Common myeloid progenitor, CD34-positive (primary cell): ENCODE measurements at regions not wholly inside any gene's neighbourhood (a gene's known extent, or its start where the extent isn't known, plus 50 kb on each side); places are given as distances from the start of the nearest gene placed in this dataset.

Experiments used
- CTCF ChIA-PET: fragments of 350-600 bp; sonication (Branson Sonifier 250); formaldehyde crosslinking; loops from one replicate; lab custom pipeline; 2021; ENCODE audit warnings: antibody characterized with exemption; lab: Charles Lee
- POLR2A ChIA-PET: fragments of 350-600 bp; sonication (Branson Sonifier 250); formaldehyde crosslinking; loops from one replicate; lab custom pipeline; 2021; ENCODE audit warnings: antibody characterized with exemption; lab: Charles Lee
- DNase-seq, 3 donors: peaks; one replicate each; pipeline versions ENCODE4 v3.0.0 to v3.0.0-alpha.2; 2013
- H3K27ac ChIP-seq, 2 experiments: 1 replicate in 1 of 2; 2 replicates in 1 of 2; pipeline ENCODE4 v1.7.0; 2013; ENCODE audit warnings: inconsistent platforms in 2 of 2, low read length in 2 of 2, mild to moderate bottlenecking in 2 of 2, low read depth in 1 of 2, moderate library complexity in 1 of 2; ENCODE audit not compliant: severe bottlenecking in 2 of 2, insufficient read depth in 1 of 2, poor library complexity in 1 of 2
- H3K27me3 ChIP-seq, 5 experiments: replicated peaks in 2 of 5; 1 replicate in 3 of 5; 2 replicates in 2 of 5; pipeline versions ENCODE4 v1.6.1 to v1.7.0; 2013; ENCODE audit warnings: low read length in 4 of 5, mild to moderate bottlenecking in 2 of 5, moderate library complexity in 2 of 5, inconsistent platforms in 1 of 5; ENCODE audit not compliant: insufficient read depth in 5 of 5, control insufficient read depth in 4 of 5
- H3K36me3 ChIP-seq, 4 experiments: 1 replicate in 2 of 4; 2 replicates in 2 of 4; pipeline versions ENCODE4 v1.6.1 to v1.7.0; 2013; ENCODE audit warnings: low read length in 3 of 4, control low read depth in 1 of 4, mild to moderate bottlenecking in 1 of 4; ENCODE audit not compliant: control insufficient read depth in 4 of 4, insufficient read depth in 4 of 4
- H3K4me1 ChIP-seq, 4 experiments: 1 replicate in 3 of 4; 2 replicates in 1 of 4; pipeline versions ENCODE4 v1.6.1 to v1.7.1; 2013; ENCODE audit warnings: low read length in 3 of 4, mild to moderate bottlenecking in 3 of 4, control low read depth in 1 of 4, inconsistent platforms in 1 of 4, moderate library complexity in 1 of 4; ENCODE audit not compliant: control insufficient read depth in 4 of 4, insufficient read depth in 4 of 4; ENCODE audit errors: control extremely low read depth in 1 of 4
- H3K4me3 ChIP-seq, 7 experiments: 1 replicate in 4 of 7; 2 replicates in 3 of 7; pipeline versions ENCODE4 v1.5.1 to v1.7.0; 2013; ENCODE audit warnings: mild to moderate bottlenecking in 7 of 7, low read length in 6 of 7, moderate library complexity in 6 of 7, inconsistent platforms in 2 of 7, low read depth in 2 of 7, control low read depth in 1 of 7; ENCODE audit not compliant: insufficient read depth in 4 of 7, control insufficient read depth in 1 of 7; ENCODE audit errors: extremely low read depth in 1 of 7
- H3K9me3 ChIP-seq, 5 experiments: 1 replicate in 4 of 5; 2 replicates in 1 of 5; pipeline versions ENCODE4 v1.6.1 to v1.7.1; 2013; ENCODE audit warnings: low read length in 4 of 5, mild to moderate bottlenecking in 2 of 5, inconsistent platforms in 1 of 5, low read depth in 1 of 5, moderate library complexity in 1 of 5; ENCODE audit not compliant: control insufficient read depth in 4 of 5, insufficient read depth in 2 of 5; ENCODE audit errors: control extremely low read depth in 1 of 5
- WGBS: methylation state at CpG from one replicate; pipeline ENCODE4 v1.1.5; 2013; ENCODE audit not compliant: insufficient coverage; 5-methylcytosine and 5-hydroxymethylcytosine counted together

DNA sequence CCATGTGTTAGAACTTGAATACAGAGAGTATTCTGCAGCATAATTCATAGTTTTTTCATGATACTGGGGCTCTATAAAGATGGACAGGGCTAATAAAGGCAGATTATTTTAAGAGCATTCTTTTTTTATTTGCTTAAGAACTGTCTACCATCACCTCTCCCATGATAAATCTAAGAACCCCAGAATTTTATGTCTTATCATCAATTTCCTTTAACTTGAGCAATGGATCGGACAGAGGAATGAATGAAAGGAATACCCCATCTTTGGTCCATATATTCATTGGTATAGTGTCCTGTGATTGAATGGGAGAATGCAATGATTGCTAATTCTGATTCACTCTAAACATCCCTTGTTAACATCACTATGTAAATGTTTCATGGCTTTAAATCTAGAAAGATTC is 946.3 kb upstream of the LRRN3 start:
- H3K36me3 ChIP-seq: no peaks in the 10 kb centered on the region
- WGBS: no CpG with 5 or more reads among the region's 1 CpG
- H3K9me3 ChIP-seq: peaks cover 0 to 3% (median 0%) of the 10 kb centered on the region in 5 experiments
- H3K27ac ChIP-seq: no peak overlapping the region
- no peaks in the 10 kb centered on the region for H3K27me3 ChIP-seq
- no peak overlapping the region for H3K4me3 ChIP-seq
- no peak for DNase-seq
- no peaks in the 10 kb centered on the region for H3K4me1 ChIP-seq
- ChIA-PET CTCF (no interaction called here), POLR2A (no interaction called here)

DNA sequence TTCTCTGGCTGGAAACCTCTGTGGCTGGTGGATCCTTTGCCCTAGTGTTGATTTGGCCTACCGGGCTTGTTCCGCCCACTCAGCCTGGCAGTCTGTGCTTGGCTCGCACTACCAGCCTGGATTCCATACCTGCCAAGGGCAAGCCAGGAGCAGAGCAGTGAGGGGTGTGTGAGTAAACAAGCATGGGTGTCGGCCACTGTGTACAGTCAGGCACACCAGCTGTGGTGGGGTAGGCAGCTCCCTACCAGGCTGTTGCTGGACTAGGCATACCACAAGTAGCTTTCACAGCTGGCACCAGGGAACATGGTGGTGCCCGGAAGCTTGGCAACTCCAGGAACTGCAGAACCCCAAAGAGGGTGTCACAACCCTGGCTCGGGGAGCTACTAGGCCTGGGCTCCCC is 942.9 kb upstream of the LRRN3 start:
- DNase-seq: no peak
- no peak overlapping the region for H3K27ac ChIP-seq
- CTCF ChIA-PET: interaction anchor here (1.4 kb wide), 1 partner anchor 9 kb away, joined by 4 read pairs; no protein-coding TSS in a partner anchor
- peaks cover 0 to 3% (median 0%) of the 10 kb centered on the region in 5 experiments for H3K9me3 ChIP-seq
- H3K36me3 ChIP-seq: no peaks in the 10 kb centered on the region
- H3K4me1 ChIP-seq: no peaks in the 10 kb centered on the region
- POLR2A ChIA-PET: no interaction called here
- H3K27me3 ChIP-seq: no peaks in the 10 kb centered on the region
- no peak overlapping the region for H3K4me3 ChIP-seq
- WGBS: 100% methylated on average over 6 of the region's 6 CpGs

DNA sequence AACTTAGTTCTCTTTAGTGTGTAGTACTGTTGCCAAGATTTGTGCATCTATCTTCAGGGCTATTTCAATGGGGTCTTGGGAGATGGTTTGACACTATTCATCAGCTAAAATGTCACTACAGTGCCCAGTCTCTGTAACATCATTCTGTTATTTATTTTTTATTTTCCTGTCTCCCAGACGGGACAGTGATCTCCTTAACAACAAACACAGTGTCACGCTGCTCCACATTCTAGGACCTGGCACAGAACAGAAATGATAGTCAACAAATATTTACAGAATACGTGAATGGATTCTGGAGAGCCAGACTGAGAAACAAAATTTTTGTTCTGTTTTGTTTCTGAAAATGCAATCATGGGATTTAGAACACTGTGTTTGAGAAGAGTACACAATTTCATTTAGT is 937.7 kb upstream of the LRRN3 start:
- Histone ChIP-seq H3K27me3 (no peaks in the 10 kb centered on the region), H3K4me3 (no peak overlapping the region), H3K36me3 (no peaks in the 10 kb centered on the region), H3K27ac (no peak overlapping the region), H3K4me1 (no peaks in the 10 kb centered on the region), H3K9me3 (peaks cover 0 to 3% (median 0%) of the 10 kb centered on the region in 5 experiments)
- 100% methylated on average over 1 of the region's 3 CpGs for WGBS
- CTCF ChIA-PET: no interaction called here
- POLR2A ChIA-PET: no interaction called here
- no peak for DNase-seq

DNA sequence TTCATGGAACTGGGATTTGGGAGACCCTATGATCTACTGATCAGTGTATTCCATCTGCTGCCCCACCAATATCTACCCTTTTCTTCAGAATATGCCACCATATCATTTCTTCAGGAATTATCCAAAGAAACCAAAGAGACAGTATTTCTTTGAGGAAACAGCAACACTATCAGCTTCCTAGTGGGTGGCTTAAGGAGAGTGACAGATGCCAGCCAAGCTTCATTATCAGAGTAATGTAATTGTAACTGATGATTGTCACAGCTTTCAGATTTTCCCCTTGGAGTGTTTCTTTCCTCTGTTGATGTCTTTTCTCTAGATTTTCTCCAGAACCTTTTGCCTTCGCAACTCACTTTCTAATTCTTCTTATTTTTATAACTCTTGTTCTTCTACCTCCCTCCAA is 934.4 kb upstream of the LRRN3 start:
- Histone ChIP-seq H3K27ac (no peak overlapping the region), H3K4me1 (no peaks in the 10 kb centered on the region), H3K9me3 (no peaks in the 10 kb centered on the region), H3K36me3 (no peaks in the 10 kb centered on the region), H3K4me3 (no peak overlapping the region), H3K27me3 (no peaks in the 10 kb centered on the region)
- no peak for DNase-seq
- CTCF ChIA-PET: no interaction called here
- WGBS: 80% methylated on average over 1 of the region's 1 CpG
- POLR2A ChIA-PET: no interaction called here

DNA sequence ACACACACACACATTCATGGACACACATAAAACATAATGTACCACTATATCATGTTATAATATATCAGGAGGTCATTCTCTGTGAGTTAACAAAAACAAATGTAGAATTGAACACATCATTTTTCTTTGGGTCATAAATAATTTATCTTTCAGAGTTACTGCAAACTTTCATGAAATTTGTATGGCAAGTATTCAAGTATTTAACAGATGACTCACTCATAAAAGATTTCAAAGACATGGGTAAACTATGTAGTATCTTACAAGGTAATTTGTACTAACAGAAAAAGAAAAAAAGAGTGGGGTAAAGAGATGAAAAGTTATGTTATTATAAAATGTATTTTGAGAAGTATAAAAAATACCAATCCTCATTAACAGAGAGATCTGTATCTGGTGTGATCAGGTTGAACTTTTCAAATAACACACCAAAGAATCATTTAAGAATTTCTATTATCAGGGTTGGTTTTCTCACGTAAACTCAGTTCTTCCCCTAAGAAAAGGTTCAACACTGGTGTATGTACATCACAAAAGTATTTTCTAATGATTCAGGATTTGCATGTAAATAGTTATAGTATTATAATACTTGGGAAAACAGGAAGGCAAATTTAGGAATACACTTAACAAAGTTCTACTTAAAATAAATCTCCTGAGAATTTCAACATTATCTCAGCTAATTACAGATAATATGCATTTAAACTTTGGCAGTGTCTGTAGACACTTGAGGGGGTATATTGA is 933.1 kb upstream of the LRRN3 start:
- CTCF ChIA-PET: no interaction called here
- H3K27me3 ChIP-seq: no peaks in the 10 kb centered on the region
- no peaks in the 10 kb centered on the region for H3K9me3 ChIP-seq
- H3K4me3 ChIP-seq: no peak overlapping the region
- H3K4me1 ChIP-seq: no peaks in the 10 kb centered on the region
- H3K36me3 ChIP-seq: no peaks in the 10 kb centered on the region
- POLR2A ChIA-PET: no interaction called here
- no CpG with 5 or more reads among the region's 1 CpG for WGBS
- H3K27ac ChIP-seq: no peak overlapping the region
- DNase-seq: no peak

DNA sequence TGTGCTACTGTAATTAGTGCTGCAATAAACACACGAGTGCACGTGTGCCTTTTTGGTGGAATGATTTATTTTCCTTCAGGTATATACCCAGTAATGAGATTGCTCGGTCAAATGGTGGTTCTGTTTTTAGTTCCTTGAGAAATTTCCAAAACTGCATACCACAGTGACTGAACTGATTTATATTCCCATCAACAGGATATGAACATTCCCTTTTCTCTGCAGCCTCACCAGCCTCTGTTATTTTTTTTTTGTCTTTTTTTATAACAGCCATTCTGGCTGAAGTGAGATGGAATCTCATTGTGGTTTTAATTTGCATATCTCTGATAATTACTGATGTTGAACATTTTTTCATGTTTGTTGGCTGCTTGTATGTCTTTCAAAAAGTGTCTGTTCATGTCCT is 922.9 kb upstream of the LRRN3 start:
- Histone ChIP-seq H3K4me3 (no peak overlapping the region), H3K27me3 (no peaks in the 10 kb centered on the region), H3K9me3 (no peaks in the 10 kb centered on the region), H3K4me1 (no peaks in the 10 kb centered on the region), H3K36me3 (no peaks in the 10 kb centered on the region), H3K27ac (no peak overlapping the region)
- WGBS: 90% methylated on average over 2 of the region's 3 CpGs
- ChIA-PET POLR2A (no interaction called here), CTCF (no interaction called here)
- DNase-seq: no peak

DNA sequence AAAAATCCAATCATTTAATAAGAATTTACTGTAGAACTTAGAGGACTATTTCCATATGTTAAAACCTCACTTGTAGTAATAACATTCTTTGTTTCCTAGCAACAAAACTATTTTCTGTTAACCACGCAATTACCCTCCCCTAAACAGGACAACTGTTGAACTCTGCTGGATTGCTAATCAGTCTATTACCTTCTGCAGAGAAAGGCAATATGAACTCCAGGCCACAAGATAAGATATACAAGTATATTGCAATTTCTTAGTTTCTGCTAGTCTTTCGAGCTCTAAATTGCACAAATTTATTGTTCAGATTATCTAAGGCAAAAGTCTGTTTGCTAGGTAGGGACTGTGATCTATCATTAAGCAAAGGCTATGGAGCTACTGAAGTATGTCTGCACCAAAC is 920.1 kb upstream of the LRRN3 start:
- Histone ChIP-seq H3K4me1 (no peaks in the 10 kb centered on the region), H3K27me3 (no peaks in the 10 kb centered on the region), H3K36me3 (no peaks in the 10 kb centered on the region), H3K27ac (no peak overlapping the region), H3K4me3 (no peak overlapping the region), H3K9me3 (no peaks in the 10 kb centered on the region)
- ChIA-PET POLR2A (no interaction called here), CTCF (interaction anchor here (1.1 kb wide), 1 partner anchor 81 kb away, joined by 3 read pairs; no protein-coding TSS in a partner anchor)
- DNase-seq: no peak
- WGBS: 83% methylated on average over 1 of the region's 2 CpGs
